ENCODE measurements at regions not wholly inside any gene's neighbourhood (a gene's known extent, or its start where the extent isn't known, plus 50 kb on each side); places are given as distances from the start of the nearest gene placed in this dataset.

- DNase-seq = no peak
These were observed 117.6 kb downstream of the SLC25A47 start for GRCh38 chr14:100440758-100441203.

- DNase-seq = no peak
These were observed 118.3 kb downstream of the SLC25A47 start for GRCh38 chr14:100441271-100441947.

- DNase-seq = no peak
These were observed 118.9 kb downstream of the SLC25A47 start for GRCh38 chr14:100442036-100442435.

GRCh38 chr14:100442498-100443490 is 119.7 kb downstream of the SLC25A47 start:
- no peak for DNase-seq

- no peak for DNase-seq
These were observed 120.5 kb downstream of the SLC25A47 start for GRCh38 chr14:100443603-100444002.

- DNase-seq = no peak
These were observed 122.4 kb downstream of the SLC25A47 start for GRCh38 chr14:100445436-100446088.

- DNase-seq = no peak
These were observed 123.4 kb downstream of the SLC25A47 start for GRCh38 chr14:100446572-100446971.

- no peak for DNase-seq
These were observed 125.2 kb downstream of the SLC25A47 start for GRCh38 chr14:100448376-100448775.

GRCh38 chr14:100449225-100449987 is 126.3 kb downstream of the SLC25A47 start:
- DNase-seq = no peak

GRCh38 chr14:100450049-100450448 is 126.9 kb downstream of the SLC25A47 start:
- no peak for DNase-seq

- no peak for DNase-seq
These were observed 127.6 kb downstream of the SLC25A47 start for GRCh38 chr14:100450736-100451135.

GRCh38 chr14:100451264-100451663 is 128.1 kb downstream of the SLC25A47 start:
- no peak for DNase-seq

GRCh38 chr14:100453930-100454329 is 130.8 kb downstream of the SLC25A47 start:
- no peak for DNase-seq

- DNase-seq = no peak
These were observed 131.3 kb downstream of the SLC25A47 start for GRCh38 chr14:100454437-100454836.

GRCh38 chr14:100463937-100464336 is 123.3 kb downstream of the BEGAIN start:
- DNase-seq = no peak

- DNase-seq = no peak
These were observed 120.9 kb downstream of the BEGAIN start for GRCh38 chr14:100466111-100466856.

- no peak for DNase-seq
These were observed 120.0 kb downstream of the BEGAIN start for GRCh38 chr14:100467046-100467750.

GRCh38 chr14:100467939-100468338 is 119.3 kb downstream of the BEGAIN start:
- no peak for DNase-seq

- no peak for DNase-seq
These were observed 118.7 kb downstream of the BEGAIN start for GRCh38 chr14:100468557-100468956.

GRCh38 chr14:100469632-100470522 is 117.3 kb downstream of the BEGAIN start:
- no peak for DNase-seq

Measured in NCI-H1092 (cell line).